ENCODE measurements at regions not wholly inside any gene's neighbourhood (a gene's known extent, or its start where the extent isn't known, plus 50 kb on each side); places are given as distances from the start of the nearest gene placed in this dataset.

GRCh38 chr7:19249281-19249680, 104.1 kb upstream of the FERD3L start:
- no peak for TF ChIP-seq CTCF (IDR thresholded peaks at IDR 0.05)
- TF ChIP-seq POLR2A (IDR thresholded peaks at IDR 0.05), result no peak
